ENCODE measurements at regions not wholly inside any gene's neighbourhood (a gene's known extent, or its start where the extent isn't known, plus 50 kb on each side); places are given as distances from the start of the nearest gene placed in this dataset.
"Not testable (repeated sequence)": the region's sequence is repeated elsewhere in the genome, so short reads cannot be mapped to it uniquely, and the experiment has no call there.

GRCh38 chr11:46212720-46213119 is 64.7 kb upstream of the CREB3L1 start:
- no peak overlapping the region for H3K4me3 ChIP-seq (replicated peaks; ENCODE audit: low read depth, low read length)
- no peak for TF ChIP-seq CTCF (IDR thresholded peaks at IDR 0.05; ENCODE audit: low read depth, low read length, missing control alignments)
- no peak for DNase-seq (ENCODE audit: extremely low read depth, low read depth)

GRCh38 chr11:46210856-46211255 is 66.6 kb upstream of the CREB3L1 start:
- H3K4me3 ChIP-seq (replicated peaks; ENCODE audit: low read depth, low read length) = no peak overlapping the region
- no peak for DNase-seq (ENCODE audit: extremely low read depth, low read depth)
- no peak for TF ChIP-seq CTCF (IDR thresholded peaks at IDR 0.05; ENCODE audit: low read depth, low read length, missing control alignments)

GRCh38 chr11:46210133-46210636 is 67.3 kb upstream of the CREB3L1 start:
- peak; percentile 16 for DNase-seq (ENCODE audit: extremely low read depth, low read depth)
- H3K4me3 ChIP-seq (replicated peaks; ENCODE audit: low read depth, low read length) = no peak overlapping the region
- TF ChIP-seq CTCF (IDR thresholded peaks at IDR 0.05; ENCODE audit: low read depth, low read length, missing control alignments) = no peak

GRCh38 chr11:46209624-46210023 is 67.8 kb upstream of the CREB3L1 start:
- not testable (repeated sequence) for DNase-seq (ENCODE audit: extremely low read depth, low read depth); H3K4me3 ChIP-seq (replicated peaks; ENCODE audit: low read depth, low read length)

- TF ChIP-seq CTCF (IDR thresholded peaks at IDR 0.05; ENCODE audit: low read depth, low read length, missing control alignments) = no peak
- no peak for DNase-seq (ENCODE audit: extremely low read depth, low read depth)
- no peak overlapping the region for H3K4me3 ChIP-seq (replicated peaks; ENCODE audit: low read depth, low read length)
Observed at GRCh38 chr11:46208803-46209202, 68.7 kb upstream of the CREB3L1 start.

- no peak for DNase-seq (ENCODE audit: extremely low read depth, low read depth)
- TF ChIP-seq CTCF (IDR thresholded peaks at IDR 0.05; ENCODE audit: low read depth, low read length, missing control alignments) = no peak
- no peak overlapping the region for H3K4me3 ChIP-seq (replicated peaks; ENCODE audit: low read depth, low read length)
Observed at GRCh38 chr11:46207270-46207669, 70.2 kb upstream of the CREB3L1 start.

- H3K4me3 ChIP-seq (replicated peaks; ENCODE audit: low read depth, low read length); DNase-seq (ENCODE audit: extremely low read depth, low read depth): not testable (repeated sequence)
Observed at GRCh38 chr11:46204415-46204814, 73.0 kb upstream of the CREB3L1 start.

GRCh38 chr11:46203746-46204145 is 73.7 kb upstream of the CREB3L1 start:
- DNase-seq (ENCODE audit: extremely low read depth, low read depth) = no peak
- H3K4me3 ChIP-seq (replicated peaks; ENCODE audit: low read depth, low read length) = no peak overlapping the region
- TF ChIP-seq CTCF (IDR thresholded peaks at IDR 0.05; ENCODE audit: low read depth, low read length, missing control alignments) = no peak
